IMR-90 (cell line): ENCODE measurements at regions not wholly inside any gene's neighbourhood (a gene's known extent, or its start where the extent isn't known, plus 50 kb on each side); places are given as distances from the start of the nearest gene placed in this dataset.

Experiments
- MAFK ChIP-seq: IDR thresholded peaks from 2 replicates; pipeline ENCODE4 v1.6.1; 2012; ENCODE audit warnings: low read depth, low read length, improper control_type of control experiment
- POLR2A ChIP-seq: IDR thresholded peaks from 2 replicates; pipeline ENCODE4 v1.6.1; 2012; ENCODE audit warnings: mild to moderate bottlenecking, low read depth, low read length
- RFX5 ChIP-seq: IDR thresholded peaks from 2 replicates; pipeline ENCODE4 v1.8.0; 2012; ENCODE audit warnings: low read depth, mild to moderate bottlenecking, low read length, moderate library complexity
- SMC3 ChIP-seq: fragments of 150-350 bp; IDR thresholded peaks from 2 replicates; pipeline ENCODE4 v1.6.1; 2016; ENCODE audit warnings: low read depth, mild to moderate bottlenecking, antibody characterized with exemption, low read length, moderate library complexity
- TF ChIP-seq, protein P1 (sequence below): conservative IDR thresholded peaks from 2 replicates; pipeline ENCODE4 v1.5.1; 2012; ENCODE audit warnings: mild to moderate bottlenecking, low read depth, low read length, improper control_type of control experiment

DNA sequence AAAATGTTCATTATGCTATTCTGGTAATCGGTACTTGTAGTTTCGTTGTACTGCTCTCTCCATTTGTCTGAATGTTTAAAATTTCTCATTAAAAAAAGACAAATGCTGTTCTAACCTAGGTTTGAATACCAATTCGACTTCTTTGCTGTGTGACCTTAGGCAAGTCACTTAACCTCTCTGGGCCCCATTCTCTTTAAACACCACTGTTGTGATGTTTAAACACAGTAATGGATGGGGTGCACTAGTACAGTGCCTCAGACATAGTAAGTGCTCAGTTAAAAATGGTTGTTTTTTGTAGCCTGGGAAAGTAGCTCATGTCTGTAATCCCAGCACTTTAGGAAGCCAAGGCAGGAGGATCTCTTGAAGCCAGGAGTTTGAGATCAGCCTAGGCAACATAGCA is 138.5 kb downstream of the MRPL14 start:
- TF ChIP-seq POLR2A (no peak), RFX5 (no peak), MAFK (no peak), SMC3 (no peak)
- TF ChIP-seq, protein P1, sequence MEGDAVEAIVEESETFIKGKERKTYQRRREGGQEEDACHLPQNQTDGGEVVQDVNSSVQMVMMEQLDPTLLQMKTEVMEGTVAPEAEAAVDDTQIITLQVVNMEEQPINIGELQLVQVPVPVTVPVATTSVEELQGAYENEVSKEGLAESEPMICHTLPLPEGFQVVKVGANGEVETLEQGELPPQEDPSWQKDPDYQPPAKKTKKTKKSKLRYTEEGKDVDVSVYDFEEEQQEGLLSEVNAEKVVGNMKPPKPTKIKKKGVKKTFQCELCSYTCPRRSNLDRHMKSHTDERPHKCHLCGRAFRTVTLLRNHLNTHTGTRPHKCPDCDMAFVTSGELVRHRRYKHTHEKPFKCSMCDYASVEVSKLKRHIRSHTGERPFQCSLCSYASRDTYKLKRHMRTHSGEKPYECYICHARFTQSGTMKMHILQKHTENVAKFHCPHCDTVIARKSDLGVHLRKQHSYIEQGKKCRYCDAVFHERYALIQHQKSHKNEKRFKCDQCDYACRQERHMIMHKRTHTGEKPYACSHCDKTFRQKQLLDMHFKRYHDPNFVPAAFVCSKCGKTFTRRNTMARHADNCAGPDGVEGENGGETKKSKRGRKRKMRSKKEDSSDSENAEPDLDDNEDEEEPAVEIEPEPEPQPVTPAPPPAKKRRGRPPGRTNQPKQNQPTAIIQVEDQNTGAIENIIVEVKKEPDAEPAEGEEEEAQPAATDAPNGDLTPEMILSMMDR = no peak
